ENCODE measurements at regions not wholly inside any gene's neighbourhood (a gene's known extent, or its start where the extent isn't known, plus 50 kb on each side); places are given as distances from the start of the nearest gene placed in this dataset.

DNA sequence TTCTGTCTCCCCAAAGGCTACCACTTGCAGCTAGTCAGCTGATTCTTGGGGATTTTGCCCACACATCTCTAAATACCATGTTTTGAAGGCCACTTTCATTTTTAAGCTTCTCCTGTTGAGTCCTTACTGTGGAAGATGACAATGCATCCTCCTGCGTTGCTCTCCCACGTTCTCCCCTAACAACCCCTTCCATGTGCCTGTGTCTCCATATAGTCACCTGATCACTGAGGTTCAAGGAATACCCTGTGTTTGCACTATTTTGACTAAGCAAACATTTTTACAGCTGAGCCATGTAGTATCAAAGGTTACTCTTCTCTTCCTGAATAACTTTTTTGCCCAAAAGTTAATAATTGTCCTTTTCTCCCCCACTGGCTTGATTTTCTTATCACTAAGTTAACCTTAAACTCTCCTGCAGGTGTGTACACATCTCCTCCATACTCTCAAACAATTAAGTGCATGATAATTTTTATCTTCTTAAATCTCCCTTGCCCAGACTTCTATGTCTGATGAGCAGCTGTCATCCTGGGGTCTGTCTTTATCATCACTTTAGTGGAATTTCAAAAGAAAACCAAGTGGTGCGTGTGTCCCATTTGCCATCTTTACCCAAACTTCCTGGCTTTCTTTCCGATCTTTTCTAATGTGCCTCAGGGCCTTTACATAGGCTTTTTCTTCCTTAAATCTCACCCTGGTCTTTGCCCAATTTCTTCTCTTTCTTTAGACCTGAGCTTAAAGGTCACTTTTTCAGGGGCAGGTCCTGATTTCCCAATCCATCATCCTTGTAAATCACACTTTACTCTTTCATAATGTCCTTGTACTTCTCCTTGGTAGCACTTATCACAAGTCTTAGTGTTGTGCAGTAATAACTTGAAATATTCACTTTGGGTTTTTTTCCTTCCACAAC is 85.2 kb upstream of the SPATS2L start:
- Histone ChIP-seq H3K4me3 (replicated peaks in 1 of 4; ENCODE audit: control extremely low read depth in 1 of 4, insufficient read depth in 1 of 4, low read depth in 3 of 4, low read length in 4 of 4) (no peak overlapping the region), H3K27ac (ENCODE audit: insufficient read depth, low read length) (no peak overlapping the region)

DNA sequence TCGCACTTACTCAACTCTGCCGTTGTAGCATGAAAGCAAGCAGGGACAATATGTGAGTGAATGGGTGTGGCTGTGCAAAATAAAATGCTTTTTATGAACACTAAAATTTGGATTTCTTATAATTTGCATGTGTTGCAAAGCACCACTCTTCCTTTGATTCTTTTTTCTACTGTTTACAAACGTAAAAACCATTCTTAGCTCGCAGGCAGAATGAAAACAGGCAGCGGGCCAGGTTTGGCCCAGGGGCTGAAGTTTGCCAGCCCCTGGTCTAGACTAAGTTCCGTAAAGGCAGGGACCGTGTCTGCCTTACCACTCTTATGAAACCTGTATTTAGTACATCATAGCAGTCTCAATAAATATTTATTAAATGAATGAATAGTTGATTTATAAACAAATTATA is 83.7 kb upstream of the SPATS2L start:
- Histone ChIP-seq H3K36me3 (ENCODE audit: control insufficient read depth, insufficient read depth, low read length) (no peaks in the 10 kb centered on the region), H3K9ac (ENCODE audit: insufficient read depth, low read length) (no peak overlapping the region), H3K4me2 (ENCODE audit: extremely low read depth, insufficient read depth, low read length) (no peak overlapping the region), H3K27ac (ENCODE audit: insufficient read depth, low read length) (no peak overlapping the region), H3K9me3 (ENCODE audit: control insufficient read depth, insufficient read depth, low read depth, low read length) (no peaks in the 10 kb centered on the region), H3K4me3 (replicated peaks in 1 of 4; ENCODE audit: control extremely low read depth in 1 of 4, insufficient read depth in 1 of 4, low read depth in 3 of 4, low read length in 4 of 4) (no peak overlapping the region), H4K20me1 (ENCODE audit: control insufficient read depth, extremely low read depth, insufficient read depth, low read length) (no peaks in the 10 kb centered on the region), H3K27me3 (ENCODE audit: control insufficient read depth, insufficient read depth, low read length) (no peaks in the 10 kb centered on the region), H3K4me1 (ENCODE audit: control insufficient read depth, extremely low read depth, insufficient read depth, low read length) (no peaks in the 10 kb centered on the region), H2AFZ (ENCODE audit: low read length) (no peak overlapping the region), H3K79me2 (ENCODE audit: control insufficient read depth, insufficient read depth, low read length) (no peaks in the 10 kb centered on the region)
- TF ChIP-seq EZH2 (IDR thresholded peaks at IDR 0.05; ENCODE audit: low read length, missing control alignments), result no peak
- TF ChIP-seq, protein P1, sequence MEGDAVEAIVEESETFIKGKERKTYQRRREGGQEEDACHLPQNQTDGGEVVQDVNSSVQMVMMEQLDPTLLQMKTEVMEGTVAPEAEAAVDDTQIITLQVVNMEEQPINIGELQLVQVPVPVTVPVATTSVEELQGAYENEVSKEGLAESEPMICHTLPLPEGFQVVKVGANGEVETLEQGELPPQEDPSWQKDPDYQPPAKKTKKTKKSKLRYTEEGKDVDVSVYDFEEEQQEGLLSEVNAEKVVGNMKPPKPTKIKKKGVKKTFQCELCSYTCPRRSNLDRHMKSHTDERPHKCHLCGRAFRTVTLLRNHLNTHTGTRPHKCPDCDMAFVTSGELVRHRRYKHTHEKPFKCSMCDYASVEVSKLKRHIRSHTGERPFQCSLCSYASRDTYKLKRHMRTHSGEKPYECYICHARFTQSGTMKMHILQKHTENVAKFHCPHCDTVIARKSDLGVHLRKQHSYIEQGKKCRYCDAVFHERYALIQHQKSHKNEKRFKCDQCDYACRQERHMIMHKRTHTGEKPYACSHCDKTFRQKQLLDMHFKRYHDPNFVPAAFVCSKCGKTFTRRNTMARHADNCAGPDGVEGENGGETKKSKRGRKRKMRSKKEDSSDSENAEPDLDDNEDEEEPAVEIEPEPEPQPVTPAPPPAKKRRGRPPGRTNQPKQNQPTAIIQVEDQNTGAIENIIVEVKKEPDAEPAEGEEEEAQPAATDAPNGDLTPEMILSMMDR (conservative IDR thresholded peaks at IDR 0.05 in 1 of 2, IDR thresholded peaks at IDR 0.05 in 1 of 2; ENCODE audit: low read depth in 1 of 2, low read length in 2 of 2), result no peak
- no peak for DNase-seq (ENCODE audit: low read depth in 2 of 2)

More for the DNA sequence above, 85.2 kb upstream of the SPATS2L start:
- no peaks in the 10 kb centered on the region for H3K79me2 ChIP-seq (ENCODE audit: control insufficient read depth, insufficient read depth, low read length)
- H3K9ac ChIP-seq (ENCODE audit: insufficient read depth, low read length), result no peak overlapping the region
- H3K9me3 ChIP-seq (ENCODE audit: control insufficient read depth, insufficient read depth, low read depth, low read length), result no peaks in the 10 kb centered on the region
- H4K20me1 ChIP-seq (ENCODE audit: control insufficient read depth, extremely low read depth, insufficient read depth, low read length), result no peaks in the 10 kb centered on the region
- no peak overlapping the region for H2AFZ ChIP-seq (ENCODE audit: low read length)
- no peaks in the 10 kb centered on the region for H3K4me1 ChIP-seq (ENCODE audit: control insufficient read depth, extremely low read depth, insufficient read depth, low read length)
- TF ChIP-seq, protein P1 (conservative IDR thresholded peaks at IDR 0.05 in 1 of 2, IDR thresholded peaks at IDR 0.05 in 1 of 2; ENCODE audit: low read depth in 1 of 2, low read length in 2 of 2), result no peak
- no peak for TF ChIP-seq EZH2 (IDR thresholded peaks at IDR 0.05; ENCODE audit: low read length, missing control alignments)
- no peak for DNase-seq (ENCODE audit: low read depth in 2 of 2)
- no peak overlapping the region for H3K4me2 ChIP-seq (ENCODE audit: extremely low read depth, insufficient read depth, low read length)
- no peaks in the 10 kb centered on the region for H3K36me3 ChIP-seq (ENCODE audit: control insufficient read depth, insufficient read depth, low read length)
- no peaks in the 10 kb centered on the region for H3K27me3 ChIP-seq (ENCODE audit: control insufficient read depth, insufficient read depth, low read length)

DNA sequence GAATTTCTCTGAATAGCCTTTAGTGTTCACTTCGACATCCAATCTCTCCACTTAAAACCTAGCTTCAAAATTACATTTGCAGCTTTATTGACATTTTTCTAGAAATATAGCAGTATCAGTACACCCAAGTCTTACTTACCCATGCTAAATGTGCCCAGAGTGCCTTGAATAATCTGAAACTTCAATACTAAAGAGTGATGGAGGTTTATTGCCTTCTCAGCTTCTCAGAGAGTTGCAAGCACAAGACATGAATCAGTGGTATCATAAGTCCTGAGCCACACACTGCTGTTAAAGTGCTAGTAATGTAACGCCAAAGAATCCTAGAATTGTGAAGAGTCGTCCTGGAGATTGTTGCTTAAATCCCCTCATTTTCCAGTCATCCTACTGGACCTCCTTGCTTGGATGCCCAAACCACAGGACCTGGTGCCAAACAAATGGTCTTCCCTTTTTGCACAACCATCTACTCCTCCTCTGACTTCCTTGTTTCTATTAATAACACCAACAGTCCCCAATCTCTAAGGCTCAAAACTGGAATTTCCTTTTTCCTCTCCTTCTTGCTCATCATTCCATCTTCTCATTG is 83.2 kb upstream of the SPATS2L start:
- Histone ChIP-seq H4K20me1 (ENCODE audit: control insufficient read depth, extremely low read depth, insufficient read depth, low read length) (no peaks in the 10 kb centered on the region), H3K27me3 (ENCODE audit: control insufficient read depth, insufficient read depth, low read length) (no peaks in the 10 kb centered on the region), H3K4me1 (ENCODE audit: control insufficient read depth, extremely low read depth, insufficient read depth, low read length) (no peaks in the 10 kb centered on the region), H3K4me2 (ENCODE audit: extremely low read depth, insufficient read depth, low read length) (no peak overlapping the region), H3K9ac (ENCODE audit: insufficient read depth, low read length) (no peak overlapping the region), H3K79me2 (ENCODE audit: control insufficient read depth, insufficient read depth, low read length) (no peaks in the 10 kb centered on the region), H3K36me3 (ENCODE audit: control insufficient read depth, insufficient read depth, low read length) (no peaks in the 10 kb centered on the region), H3K9me3 (ENCODE audit: control insufficient read depth, insufficient read depth, low read depth, low read length) (no peaks in the 10 kb centered on the region), H3K4me3 (replicated peaks in 1 of 4; ENCODE audit: control extremely low read depth in 1 of 4, insufficient read depth in 1 of 4, low read depth in 3 of 4, low read length in 4 of 4) (no peak overlapping the region), H2AFZ (ENCODE audit: low read length) (peak overlapping the region; percentile 3), H3K27ac (ENCODE audit: insufficient read depth, low read length) (no peak overlapping the region)
- peak; percentile 17 to 28 for DNase-seq (ENCODE audit: low read depth in 2 of 2)
- TF ChIP-seq EZH2 (IDR thresholded peaks at IDR 0.05; ENCODE audit: low read length, missing control alignments), result no peak
- TF ChIP-seq, protein P1 (conservative IDR thresholded peaks at IDR 0.05 in 1 of 2, IDR thresholded peaks at IDR 0.05 in 1 of 2; ENCODE audit: low read depth in 1 of 2, low read length in 2 of 2), result no peak

Data from fibroblast of lung (primary cell).